ENCODE measurements at regions not wholly inside any gene's neighbourhood (a gene's known extent, or its start where the extent isn't known, plus 50 kb on each side); places are given as distances from the start of the nearest gene placed in this dataset.

GRCh38 chr7:114109304-114109703, 190.5 kb upstream of the PPP1R3A start:
- Histone ChIP-seq H3K56ac (ENCODE audit: insufficient read length, low read depth, low read length) (no peak overlapping the region), H3K9ac (ENCODE audit: extremely low read depth, insufficient read length, low read length) (no peak overlapping the region), H3K4me2 (ENCODE audit: insufficient read depth, insufficient read length, low read length) (no peak overlapping the region), H3K79me2 (ENCODE audit: insufficient read depth, low read length) (no peaks in the 10 kb centered on the region), H3K27ac (ENCODE audit: insufficient read length, low read depth, low read length) (no peak overlapping the region), H3K23me2 (ENCODE audit: insufficient read length, low read depth, low read length, poor library complexity, severe bottlenecking) (no peaks in the 10 kb centered on the region), H4K91ac (ENCODE audit: insufficient read length, low read depth, low read length) (no peak overlapping the region), H4K5ac (ENCODE audit: insufficient read length, low read depth, low read length) (no peak overlapping the region), H3K18ac (ENCODE audit: insufficient read length, low read depth, low read length) (no peak overlapping the region), H3K4me1 (ENCODE audit: insufficient read depth, low read length) (no peaks in the 10 kb centered on the region), H2BK15ac (ENCODE audit: low read depth, low read length) (no peak overlapping the region), H4K20me1 (ENCODE audit: control insufficient read depth, insufficient read depth, insufficient read length) (no peaks in the 10 kb centered on the region), H3T11ph (ENCODE audit: low read length) (no peak overlapping the region), H2BK120ac (ENCODE audit: low read depth, low read length, poor library complexity, severe bottlenecking) (no peak overlapping the region), H3K27me3 (ENCODE audit: insufficient read depth, low read length) (no peaks in the 10 kb centered on the region), H3K9me3 (ENCODE audit: control insufficient read depth, low read depth, low read length) (no peaks in the 10 kb centered on the region), H2BK12ac (ENCODE audit: insufficient read length, low read depth, low read length) (no peak overlapping the region), H3K23ac (ENCODE audit: insufficient read length, low read depth, low read length) (no peak overlapping the region), H3K14ac (ENCODE audit: insufficient read depth, low read length) (no peak overlapping the region), H2BK5ac (ENCODE audit: insufficient read length, low read length) (no peak overlapping the region), H2AK5ac (ENCODE audit: insufficient read length, low read length) (no peak overlapping the region), H3K79me1 (ENCODE audit: insufficient read depth, low read depth, low read length, poor library complexity, severe bottlenecking) (no peaks in the 10 kb centered on the region), H2AFZ (ENCODE audit: low read length) (no peak overlapping the region), H3K4ac (ENCODE audit: low read depth, low read length) (no peak overlapping the region), H4K8ac (replicated peaks; ENCODE audit: insufficient read length, low read depth, low read length) (no peak overlapping the region), H2BK20ac (ENCODE audit: low read depth, low read length, poor library complexity, severe bottlenecking) (no peak overlapping the region)
- H3K4me3 Mint-ChIP-seq: no peak overlapping the region
- TF ChIP-seq CTCF (conservative IDR thresholded peaks at IDR 0.05): no peak
- H3K4me1 Mint-ChIP-seq: peaks cover 0 to 5% of the 10 kb centered on the region in 2 experiments; a peak in 2 of 4 replicates
- WGBS (ENCODE audit: extremely low coverage, insufficient read length, low lambda C conversion rate): no CpG with 5 or more reads among the region's 1 CpG
- H3K36me3 Mint-ChIP-seq (ENCODE audit: insufficient read depth in 1 of 3, low read depth in 3 of 3): no peaks in the 10 kb centered on the region
- H3K9me3 Mint-ChIP-seq: no peaks in the 10 kb centered on the region
- no peak for DNase-seq
- H3K27me3 Mint-ChIP-seq (ENCODE audit: low read depth): no peaks in the 10 kb centered on the region
- no peak overlapping the region for H3K27ac Mint-ChIP-seq
